ENCODE measurements at regions not wholly inside any gene's neighbourhood (a gene's known extent, or its start where the extent isn't known, plus 50 kb on each side); places are given as distances from the start of the nearest gene placed in this dataset.

- no peak for TF ChIP-seq ZFX (IDR thresholded peaks at IDR 0.05)
- TF ChIP-seq, protein P1, sequence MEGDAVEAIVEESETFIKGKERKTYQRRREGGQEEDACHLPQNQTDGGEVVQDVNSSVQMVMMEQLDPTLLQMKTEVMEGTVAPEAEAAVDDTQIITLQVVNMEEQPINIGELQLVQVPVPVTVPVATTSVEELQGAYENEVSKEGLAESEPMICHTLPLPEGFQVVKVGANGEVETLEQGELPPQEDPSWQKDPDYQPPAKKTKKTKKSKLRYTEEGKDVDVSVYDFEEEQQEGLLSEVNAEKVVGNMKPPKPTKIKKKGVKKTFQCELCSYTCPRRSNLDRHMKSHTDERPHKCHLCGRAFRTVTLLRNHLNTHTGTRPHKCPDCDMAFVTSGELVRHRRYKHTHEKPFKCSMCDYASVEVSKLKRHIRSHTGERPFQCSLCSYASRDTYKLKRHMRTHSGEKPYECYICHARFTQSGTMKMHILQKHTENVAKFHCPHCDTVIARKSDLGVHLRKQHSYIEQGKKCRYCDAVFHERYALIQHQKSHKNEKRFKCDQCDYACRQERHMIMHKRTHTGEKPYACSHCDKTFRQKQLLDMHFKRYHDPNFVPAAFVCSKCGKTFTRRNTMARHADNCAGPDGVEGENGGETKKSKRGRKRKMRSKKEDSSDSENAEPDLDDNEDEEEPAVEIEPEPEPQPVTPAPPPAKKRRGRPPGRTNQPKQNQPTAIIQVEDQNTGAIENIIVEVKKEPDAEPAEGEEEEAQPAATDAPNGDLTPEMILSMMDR (conservative IDR thresholded peaks at IDR 0.05): no peak
- no peak overlapping the region for H3K27ac ChIP-seq
Measured at GRCh38 chr6:27101824-27102223, 145.7 kb upstream of the PRSS16 start.

GRCh38 chr6:27106382-27106781 is 141.1 kb upstream of the PRSS16 start:
- H3K27ac ChIP-seq: no peak overlapping the region
- TF ChIP-seq ZFX (IDR thresholded peaks at IDR 0.05): no peak
- TF ChIP-seq, protein P1 (conservative IDR thresholded peaks at IDR 0.05): no peak

DNA sequence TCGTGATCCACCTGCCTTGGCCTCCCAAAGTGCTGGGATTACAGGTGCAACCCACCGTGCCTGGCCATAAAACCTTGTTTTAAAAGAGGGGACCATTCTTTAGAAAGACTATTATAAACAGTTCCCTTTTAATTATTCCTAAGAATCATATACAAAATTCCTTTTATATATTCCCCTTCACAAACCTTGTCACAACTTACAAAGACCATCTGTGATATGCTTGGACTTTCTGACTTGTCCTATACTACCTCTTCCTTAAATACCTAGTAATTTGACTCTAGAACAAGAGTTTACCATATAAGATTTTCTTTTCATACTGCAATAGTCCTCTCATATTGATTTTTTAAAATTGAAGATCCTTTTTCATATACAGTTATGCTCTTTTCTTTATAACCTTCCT is 135.8 kb upstream of the PRSS16 start:
- no peak overlapping the region for H3K27ac ChIP-seq
- no peak for TF ChIP-seq ZFX (IDR thresholded peaks at IDR 0.05)
- TF ChIP-seq, protein P1 (conservative IDR thresholded peaks at IDR 0.05): no peak

- H3K27ac ChIP-seq: no peak overlapping the region
- TF ChIP-seq, protein P1 (conservative IDR thresholded peaks at IDR 0.05): no peak
- no peak for TF ChIP-seq ZFX (IDR thresholded peaks at IDR 0.05)
Measured at GRCh38 chr6:27112974-27113373, 134.5 kb upstream of the PRSS16 start.

DNA sequence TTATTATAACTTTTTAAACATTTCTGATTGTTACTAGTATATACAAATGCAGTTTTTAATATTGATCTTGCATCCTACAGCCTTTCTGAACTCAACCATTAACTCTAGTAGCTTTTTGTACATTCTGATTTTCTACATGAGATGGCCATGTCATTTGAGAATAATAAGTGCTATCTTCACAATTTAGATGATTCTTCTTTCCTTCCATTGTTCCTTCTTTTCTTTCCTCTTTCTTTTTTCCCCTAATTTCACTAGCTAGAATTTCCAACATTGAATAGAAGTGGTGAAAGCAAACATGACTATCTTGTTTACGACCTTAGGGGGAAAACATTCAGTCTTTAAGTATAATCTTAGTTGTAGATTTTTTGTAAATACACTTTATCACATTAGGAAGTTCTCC is 128.2 kb upstream of the PRSS16 start:
- no peak overlapping the region for H3K27ac ChIP-seq
- TF ChIP-seq, protein P1 (conservative IDR thresholded peaks at IDR 0.05): no peak
- no peak for TF ChIP-seq ZFX (IDR thresholded peaks at IDR 0.05)

- TF ChIP-seq, protein P1 (conservative IDR thresholded peaks at IDR 0.05): no peak
- TF ChIP-seq ZFX (IDR thresholded peaks at IDR 0.05): no peak
- H3K27ac ChIP-seq: no peak overlapping the region
Measured at GRCh38 chr6:27119761-27120160, 127.7 kb upstream of the PRSS16 start.

DNA sequence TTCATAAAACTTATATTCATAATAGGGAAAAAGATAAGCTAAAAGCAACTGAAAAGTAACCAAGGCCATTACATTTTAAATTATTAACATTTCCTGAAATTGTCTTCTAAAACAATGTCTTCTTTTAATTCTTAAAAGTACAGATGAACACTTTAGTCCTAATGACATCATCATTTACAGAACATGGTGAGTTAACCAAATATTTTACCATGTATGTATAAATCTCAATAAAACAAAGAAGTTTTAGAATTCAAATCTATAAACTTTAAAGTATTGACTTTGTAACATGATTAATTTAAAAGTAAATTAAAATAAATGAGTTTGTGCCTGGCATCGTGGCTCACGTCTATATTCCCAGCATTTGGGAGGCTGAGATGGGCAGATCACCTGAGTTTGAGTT is 125.9 kb upstream of the PRSS16 start:
- TF ChIP-seq, protein P1 (conservative IDR thresholded peaks at IDR 0.05): no peak
- no peak for TF ChIP-seq ZFX (IDR thresholded peaks at IDR 0.05)
- no peak overlapping the region for H3K27ac ChIP-seq

All from C4-2B (cell line).